ENCODE measurements at regions not wholly inside any gene's neighbourhood (a gene's known extent, or its start where the extent isn't known, plus 50 kb on each side); places are given as distances from the start of the nearest gene placed in this dataset.

DNA sequence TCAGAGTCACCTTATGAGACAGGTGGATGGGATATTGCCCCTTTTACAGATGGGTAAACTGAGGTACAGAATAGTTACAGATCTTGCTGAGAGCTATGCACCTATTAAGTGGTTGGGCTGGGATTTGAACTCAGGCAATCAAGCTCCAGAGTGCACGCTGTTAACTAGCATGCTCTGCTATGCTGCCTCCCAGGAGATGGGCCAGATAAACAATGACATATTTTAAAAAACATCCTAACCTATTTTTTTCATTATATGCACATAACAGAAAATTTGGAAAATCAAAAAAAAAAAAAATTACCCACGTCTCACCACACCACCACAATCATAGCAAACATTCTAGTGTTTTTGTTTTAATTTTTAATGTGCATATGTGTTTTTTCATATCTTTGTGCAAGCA is 123.4 kb upstream of the STC2 start:
- TF ChIP-seq CTCF (IDR thresholded peaks at IDR 0.05) (no peak), EZH2 (IDR thresholded peaks at IDR 0.05) (no peak)

Data from neural progenitor cell (in vitro differentiated cells).